Osteoblast (primary cell): ENCODE measurements at regions not wholly inside any gene's neighbourhood (a gene's known extent, or its start where the extent isn't known, plus 50 kb on each side); places are given as distances from the start of the nearest gene placed in this dataset.

Source experiments
- DNase-seq: peaks from one replicate; pipeline ENCODE4 v3.0.0; 2011; ENCODE audit warnings: low spot score, mixed read lengths; ENCODE audit not compliant: insufficient read length; ENCODE audit errors: missing footprints
- H2AFZ ChIP-seq: 2 replicates; pipeline ENCODE4 v1.6.0; 2011; ENCODE audit warnings: mild to moderate bottlenecking, low read length
- H3K27ac ChIP-seq: 2 replicates; pipeline ENCODE4 v1.5.1; 2011; ENCODE audit warnings: mild to moderate bottlenecking, low read depth, low read length, moderate library complexity
- H3K27me3 ChIP-seq: 2 replicates; pipeline ENCODE4 v1.6.0; 2012; ENCODE audit warnings: mild to moderate bottlenecking, control low read depth, inconsistent platforms, low read length, moderate library complexity; ENCODE audit not compliant: insufficient read depth
- H3K36me3 ChIP-seq: 2 replicates; pipeline ENCODE4 v1.5.1; 2011; ENCODE audit warnings: mild to moderate bottlenecking, low read length, control low read depth, moderate library complexity; ENCODE audit not compliant: insufficient read depth
- H3K4me1 ChIP-seq: 2 replicates; pipeline ENCODE4 v1.5.1; 2011; ENCODE audit warnings: mild to moderate bottlenecking, low read length, control low read depth, moderate library complexity; ENCODE audit not compliant: insufficient read depth
- H3K4me2 ChIP-seq: 2 replicates; pipeline ENCODE4 v1.6.0; 2011; ENCODE audit warnings: mild to moderate bottlenecking, low read length; ENCODE audit not compliant: insufficient read depth
- H3K4me3 ChIP-seq: fragments of 200-600 bp; sonication (generic); 3 replicates; pipeline ENCODE4 v1.5.1; 2012; ENCODE audit warnings: mild to moderate bottlenecking, low read length, inconsistent platforms; ENCODE audit not compliant: insufficient read depth
- H3K79me2 ChIP-seq: 2 replicates; pipeline ENCODE4 v1.6.0; 2012; ENCODE audit warnings: mild to moderate bottlenecking, low read length, control low read depth, inconsistent platforms; ENCODE audit not compliant: insufficient read depth
- H3K9me3 ChIP-seq: 2 replicates; pipeline ENCODE4 v1.5.1; 2011; ENCODE audit warnings: low read depth, low read length, control low read depth
- H4K20me1 ChIP-seq: 2 replicates; pipeline ENCODE4 v1.6.0; 2012; ENCODE audit warnings: mild to moderate bottlenecking, low read length, control low read depth; ENCODE audit not compliant: insufficient read depth
- TF ChIP-seq, protein P1 (sequence below): IDR thresholded peaks from 2 replicates; pipeline ENCODE4 v1.5.1; 2011; ENCODE audit warnings: mild to moderate bottlenecking, low read depth, low read length, moderate library complexity; ENCODE audit errors: extremely low read depth

DNA sequence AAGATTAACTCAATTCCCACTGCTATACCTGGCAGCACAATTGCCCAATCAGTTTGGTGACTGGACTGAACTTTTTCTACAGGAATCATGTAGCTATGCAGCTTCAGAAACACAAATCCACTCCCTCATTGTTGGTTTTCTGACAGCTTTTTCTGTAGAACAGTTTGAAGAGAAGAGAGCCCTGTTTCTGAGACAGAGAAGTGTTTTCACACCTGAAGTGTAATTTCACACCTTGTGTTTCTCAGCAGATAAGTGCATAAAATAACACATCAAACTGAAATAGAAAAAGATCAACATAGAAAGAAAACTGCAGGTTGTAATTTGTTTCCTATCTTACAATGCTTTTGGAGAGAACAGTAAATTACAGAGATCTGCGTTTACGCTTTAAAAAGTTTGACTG is 335.6 kb downstream of the SNAPC1 start:
- no peak overlapping the region for H3K4me2 ChIP-seq
- H3K27me3 ChIP-seq = no peaks in the 10 kb centered on the region
- H4K20me1 ChIP-seq = no peaks in the 10 kb centered on the region
- TF ChIP-seq, protein P1, sequence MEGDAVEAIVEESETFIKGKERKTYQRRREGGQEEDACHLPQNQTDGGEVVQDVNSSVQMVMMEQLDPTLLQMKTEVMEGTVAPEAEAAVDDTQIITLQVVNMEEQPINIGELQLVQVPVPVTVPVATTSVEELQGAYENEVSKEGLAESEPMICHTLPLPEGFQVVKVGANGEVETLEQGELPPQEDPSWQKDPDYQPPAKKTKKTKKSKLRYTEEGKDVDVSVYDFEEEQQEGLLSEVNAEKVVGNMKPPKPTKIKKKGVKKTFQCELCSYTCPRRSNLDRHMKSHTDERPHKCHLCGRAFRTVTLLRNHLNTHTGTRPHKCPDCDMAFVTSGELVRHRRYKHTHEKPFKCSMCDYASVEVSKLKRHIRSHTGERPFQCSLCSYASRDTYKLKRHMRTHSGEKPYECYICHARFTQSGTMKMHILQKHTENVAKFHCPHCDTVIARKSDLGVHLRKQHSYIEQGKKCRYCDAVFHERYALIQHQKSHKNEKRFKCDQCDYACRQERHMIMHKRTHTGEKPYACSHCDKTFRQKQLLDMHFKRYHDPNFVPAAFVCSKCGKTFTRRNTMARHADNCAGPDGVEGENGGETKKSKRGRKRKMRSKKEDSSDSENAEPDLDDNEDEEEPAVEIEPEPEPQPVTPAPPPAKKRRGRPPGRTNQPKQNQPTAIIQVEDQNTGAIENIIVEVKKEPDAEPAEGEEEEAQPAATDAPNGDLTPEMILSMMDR = no peak
- no peak overlapping the region for H3K27ac ChIP-seq
- H2AFZ ChIP-seq = no peak overlapping the region
- no peaks in the 10 kb centered on the region for H3K9me3 ChIP-seq
- no peak overlapping the region for H3K4me3 ChIP-seq
- H3K36me3 ChIP-seq = no peaks in the 10 kb centered on the region
- no peak for DNase-seq
- no peaks in the 10 kb centered on the region for H3K79me2 ChIP-seq
- no peaks in the 10 kb centered on the region for H3K4me1 ChIP-seq

DNA sequence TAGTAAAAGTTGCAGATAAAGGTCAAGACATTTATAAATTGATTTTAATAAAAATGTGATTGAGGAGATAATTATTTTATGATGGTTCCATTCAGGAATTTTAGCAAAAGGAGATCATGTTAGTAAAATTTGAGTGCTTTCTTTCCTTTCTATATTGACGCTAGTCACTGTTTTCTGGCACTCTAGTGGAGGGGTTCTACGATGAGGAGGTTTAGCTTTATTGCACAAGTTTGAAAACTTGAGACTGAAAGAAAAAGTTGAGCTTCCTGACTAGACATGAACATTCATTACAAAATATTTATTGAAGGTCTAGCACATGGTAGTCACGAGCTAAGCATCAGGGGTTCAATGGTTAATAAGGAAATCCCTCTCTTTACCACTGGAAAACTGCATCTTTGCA is 336.1 kb downstream of the SNAPC1 start:
- DNase-seq = no peak
- Histone ChIP-seq H3K9me3 (no peaks in the 10 kb centered on the region), H3K4me2 (no peak overlapping the region), H3K27ac (no peak overlapping the region), H3K27me3 (no peaks in the 10 kb centered on the region), H2AFZ (no peak overlapping the region), H3K4me3 (no peak overlapping the region), H3K4me1 (no peaks in the 10 kb centered on the region), H3K79me2 (no peaks in the 10 kb centered on the region), H4K20me1 (no peaks in the 10 kb centered on the region), H3K36me3 (no peaks in the 10 kb centered on the region)
- TF ChIP-seq, protein P1 = no peak

DNA sequence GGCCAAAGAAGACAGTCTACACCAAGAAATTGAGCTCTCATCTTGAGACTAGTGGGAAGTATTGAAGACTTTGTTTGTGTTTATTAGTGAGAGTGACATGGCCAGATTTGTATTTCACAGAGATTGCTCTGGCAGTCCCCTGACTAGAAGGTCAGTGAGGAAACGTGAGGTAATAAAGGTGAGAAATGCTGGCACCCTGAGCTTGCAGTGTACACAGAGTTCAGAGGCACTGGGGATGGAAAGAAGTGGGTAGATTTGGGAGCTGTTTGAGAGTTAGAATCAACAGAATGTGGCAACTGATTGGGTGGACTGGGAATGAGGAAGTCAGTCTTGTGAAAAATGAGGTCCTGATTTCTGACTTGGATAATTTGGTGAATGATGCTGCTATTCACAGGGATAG is 336.9 kb downstream of the SNAPC1 start:
- H3K27ac ChIP-seq = no peak overlapping the region
- TF ChIP-seq, protein P1 = no peak
- no peaks in the 10 kb centered on the region for H4K20me1 ChIP-seq
- no peaks in the 10 kb centered on the region for H3K79me2 ChIP-seq
- no peaks in the 10 kb centered on the region for H3K4me1 ChIP-seq
- no peak overlapping the region for H2AFZ ChIP-seq
- no peaks in the 10 kb centered on the region for H3K9me3 ChIP-seq
- H3K4me2 ChIP-seq = no peak overlapping the region
- no peaks in the 10 kb centered on the region for H3K36me3 ChIP-seq
- no peak overlapping the region for H3K4me3 ChIP-seq
- H3K27me3 ChIP-seq = no peaks in the 10 kb centered on the region
- DNase-seq = no peak

DNA sequence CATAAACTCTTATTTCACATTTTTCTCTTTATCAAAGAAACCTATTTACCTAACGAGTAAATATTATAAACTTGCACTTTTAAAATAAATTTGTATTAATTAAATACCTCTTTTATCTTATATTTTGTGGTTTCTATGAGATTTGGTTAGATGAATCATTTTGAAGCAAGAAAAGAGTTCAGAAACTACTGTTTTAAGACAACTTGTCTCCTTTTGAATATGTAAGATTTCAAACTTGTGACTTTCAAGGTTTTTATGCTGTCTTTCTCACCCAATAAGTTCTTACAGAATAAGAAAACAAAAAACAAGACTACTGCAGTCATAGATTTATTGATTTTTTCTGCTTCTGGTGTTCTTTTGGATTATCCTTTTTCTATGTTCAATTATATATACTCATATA is 339.0 kb downstream of the SNAPC1 start:
- Histone ChIP-seq H2AFZ (no peak overlapping the region), H3K4me3 (no peak overlapping the region), H3K27ac (no peak overlapping the region), H3K27me3 (no peaks in the 10 kb centered on the region), H3K4me2 (no peak overlapping the region), H3K4me1 (no peaks in the 10 kb centered on the region), H3K9me3 (no peaks in the 10 kb centered on the region), H3K79me2 (no peaks in the 10 kb centered on the region), H4K20me1 (no peaks in the 10 kb centered on the region), H3K36me3 (no peaks in the 10 kb centered on the region)
- DNase-seq = no peak
- TF ChIP-seq, protein P1 = no peak
